HG03558 (cell line): ENCODE measurements at regions not wholly inside any gene's neighbourhood (a gene's known extent, or its start where the extent isn't known, plus 50 kb on each side); places are given as distances from the start of the nearest gene placed in this dataset.
"Not testable (repeated sequence)": the region's sequence is repeated elsewhere in the genome, so short reads cannot be mapped to it uniquely, and the experiment has no call there.

Experiments used
- ATAC-seq: cut with Tn5 transposase; IDR thresholded peaks from one replicate; pipeline ENCODE4 v1.9.1; 2021; ENCODE audit warnings: moderate number of reproducible peaks; ENCODE audit not compliant: unreplicated experiment; ENCODE audit errors: extremely low read depth

- peak; percentile 50 for ATAC-seq
Observed at GRCh38 chr10:4902571-4903011, 60.6 kb upstream of the AKR1C1 start.

- not testable (repeated sequence) for ATAC-seq
Observed at GRCh38 chr10:4903126-4903525, 60.1 kb upstream of the AKR1C1 start.

GRCh38 chr10:4903675-4904074, 59.5 kb upstream of the AKR1C1 start:
- not testable (repeated sequence) for ATAC-seq

GRCh38 chr10:4909118-4909517, 54.1 kb upstream of the AKR1C1 start:
- ATAC-seq = no peak
